DOHH2 (cell line): ENCODE measurements at regions not wholly inside any gene's neighbourhood (a gene's known extent, or its start where the extent isn't known, plus 50 kb on each side); places are given as distances from the start of the nearest gene placed in this dataset.

ENCODE experiments used
- CTCF ChIP-seq: fragments of 200-600 bp; sonication (generic); IDR thresholded peaks from one replicate; pipeline ENCODE4 v1.5.1; 2014; ENCODE audit warnings: antibody characterized with exemption, mild to moderate bottlenecking, low read depth, low read length; ENCODE audit not compliant: poor library complexity, severe bottlenecking
- EZH2phosphoT487 ChIP-seq: fragments of 200-600 bp; sonication (generic); IDR thresholded peaks from 2 replicates; pipeline ENCODE4 v1.6.1; 2017; ENCODE audit warnings: borderline replicate concordance, mild to moderate bottlenecking, antibody characterized with exemption, low read length, moderate library complexity, mixed read lengths

DNA sequence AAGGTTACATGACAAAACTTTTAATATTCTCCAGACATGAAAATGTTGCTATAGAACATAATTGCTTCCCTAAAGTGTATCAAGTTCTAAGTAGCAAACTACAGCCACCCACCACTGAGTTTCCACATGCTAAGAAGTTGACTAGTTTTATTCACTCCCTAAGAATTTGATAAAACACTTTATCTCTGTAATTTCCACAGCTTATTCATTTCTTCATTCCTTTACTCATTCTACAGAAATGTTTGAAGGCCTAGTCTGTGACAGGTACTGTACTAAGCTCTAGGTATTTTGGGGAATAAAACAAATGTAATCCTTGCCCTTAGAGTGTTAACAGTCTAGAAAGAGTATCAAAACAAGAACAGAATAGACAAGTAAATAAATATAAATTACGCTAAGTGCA lies 101.8 kb upstream of the DIAPH3 start:
- TF ChIP-seq CTCF (no peak), EZH2phosphoT487 (no peak)
